HG03039 (cell line): ENCODE measurements at regions not wholly inside any gene's neighbourhood (a gene's known extent, or its start where the extent isn't known, plus 50 kb on each side); places are given as distances from the start of the nearest gene placed in this dataset.
"Not testable (repeated sequence)": the region's sequence is repeated elsewhere in the genome, so short reads cannot be mapped to it uniquely, and the experiment has no call there.

Experiments used
- ATAC-seq: cut with Tn5 transposase; IDR thresholded peaks from one replicate; pipeline ENCODE4 v1.9.1; 2021; ENCODE audit warnings: mild to moderate bottlenecking, moderate library complexity; ENCODE audit not compliant: unreplicated experiment

GRCh38 chr17:70426752-70427151 lies 257.4 kb downstream of the KCNJ2 start:
- no peak for ATAC-seq

DNA sequence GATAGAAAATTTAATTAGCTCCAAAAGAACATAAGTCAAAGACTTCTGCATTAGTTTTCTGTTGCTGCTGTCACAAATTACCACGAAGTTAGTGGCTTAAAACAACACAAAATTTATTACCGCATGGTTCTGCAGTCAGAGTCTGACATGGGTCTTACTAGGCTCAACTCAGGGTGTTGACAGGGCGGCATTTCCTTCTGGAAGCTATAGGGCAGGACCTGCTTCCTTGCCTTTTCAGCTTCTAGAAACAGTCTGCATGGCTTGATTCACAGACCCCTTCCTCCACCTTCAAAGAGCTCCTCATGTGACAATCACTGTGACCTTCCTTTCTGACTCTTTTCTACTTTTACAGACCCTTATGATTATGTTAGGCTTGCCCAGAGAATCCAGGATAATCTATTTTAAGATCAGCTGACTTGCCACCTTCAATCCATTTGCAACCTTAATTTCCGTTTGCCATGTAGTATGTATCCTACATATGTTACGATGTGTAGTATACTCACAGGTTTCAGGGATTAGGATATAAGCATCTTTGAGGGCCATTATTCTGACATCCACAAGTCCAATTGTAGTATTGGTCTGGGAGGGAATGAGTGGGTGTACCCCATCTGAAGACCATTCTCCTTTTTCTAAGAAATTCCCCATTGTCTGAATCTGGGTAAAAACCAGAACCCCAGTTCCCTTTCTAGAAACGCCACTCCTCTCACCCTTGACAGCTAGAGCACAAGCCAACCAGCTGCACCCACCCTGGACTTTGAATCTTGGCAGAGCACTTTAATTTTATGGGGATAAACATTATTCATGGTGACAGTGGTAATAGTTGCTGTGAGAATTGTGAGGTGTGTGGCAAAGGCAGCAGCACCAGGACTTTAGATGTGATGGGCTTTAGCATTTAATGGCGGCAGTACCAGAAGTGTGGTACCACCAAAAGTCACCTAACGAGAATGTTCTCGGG lies 265.5 kb downstream of the KCNJ2 start:
- no peak for ATAC-seq

GRCh38 chr17:70437656-70438055 lies 268.3 kb downstream of the KCNJ2 start:
- ATAC-seq: no peak

DNA sequence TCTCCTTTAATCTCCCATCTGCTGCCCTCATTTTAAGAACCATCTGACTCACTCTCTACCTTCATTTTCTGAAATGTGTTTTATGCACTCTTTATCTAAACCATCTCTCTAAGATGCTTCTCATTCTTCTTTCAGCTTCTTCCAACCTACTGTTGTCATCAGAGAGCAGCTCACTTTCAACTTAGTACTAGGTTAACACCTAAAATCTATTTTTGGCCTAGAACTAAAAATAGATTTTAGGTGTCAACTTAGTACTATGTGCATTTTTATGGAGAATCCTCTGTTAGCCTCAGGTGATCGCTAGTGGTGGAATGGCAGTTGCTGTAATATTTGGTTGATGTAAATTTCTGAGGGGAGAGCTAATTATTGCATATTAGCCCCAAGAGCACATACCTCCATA lies 277.1 kb downstream of the KCNJ2 start:
- no peak for ATAC-seq

DNA sequence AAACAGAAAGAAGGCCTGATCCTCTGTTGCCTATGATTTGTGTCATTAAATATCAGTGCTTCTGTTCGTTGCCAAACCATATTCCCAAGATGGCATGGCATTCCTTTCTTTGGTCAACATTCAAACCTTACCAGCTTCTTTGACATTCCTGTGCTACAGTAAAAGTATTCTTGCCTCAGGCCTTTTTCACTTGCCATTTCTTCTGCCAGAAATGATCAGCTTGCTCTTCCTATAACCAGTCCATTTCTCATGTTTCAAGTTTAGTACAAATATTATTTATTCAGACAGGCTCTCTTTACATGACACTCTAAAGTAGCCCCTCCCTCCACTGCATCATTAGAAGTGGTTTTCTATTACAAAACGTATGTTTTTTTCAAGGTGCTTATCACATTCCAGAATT lies 278.3 kb downstream of the KCNJ2 start:
- no peak for ATAC-seq

DNA sequence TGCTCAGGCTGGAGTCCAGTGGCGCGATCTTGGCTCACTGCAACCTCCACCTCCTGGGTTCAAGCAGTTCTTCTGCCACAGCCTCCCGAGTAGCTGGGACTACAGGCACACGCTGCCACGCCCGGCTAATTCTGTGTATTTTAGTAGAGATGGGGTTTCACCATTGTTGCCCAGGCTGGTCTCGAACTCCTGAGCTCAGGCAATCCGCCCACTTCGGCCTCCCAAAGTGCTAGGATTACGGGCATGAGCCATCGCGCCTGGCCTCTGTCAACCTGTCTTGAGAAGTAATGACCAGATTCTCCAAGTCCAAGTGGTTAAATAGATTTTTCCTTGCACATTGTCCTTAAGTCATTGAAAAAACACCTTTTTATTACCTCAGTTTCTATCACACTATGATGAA lies 283.7 kb downstream of the KCNJ2 start:
- ATAC-seq: not testable (repeated sequence)

GRCh38 chr17:70454377-70454776 lies 285.0 kb downstream of the KCNJ2 start:
- no peak for ATAC-seq

DNA sequence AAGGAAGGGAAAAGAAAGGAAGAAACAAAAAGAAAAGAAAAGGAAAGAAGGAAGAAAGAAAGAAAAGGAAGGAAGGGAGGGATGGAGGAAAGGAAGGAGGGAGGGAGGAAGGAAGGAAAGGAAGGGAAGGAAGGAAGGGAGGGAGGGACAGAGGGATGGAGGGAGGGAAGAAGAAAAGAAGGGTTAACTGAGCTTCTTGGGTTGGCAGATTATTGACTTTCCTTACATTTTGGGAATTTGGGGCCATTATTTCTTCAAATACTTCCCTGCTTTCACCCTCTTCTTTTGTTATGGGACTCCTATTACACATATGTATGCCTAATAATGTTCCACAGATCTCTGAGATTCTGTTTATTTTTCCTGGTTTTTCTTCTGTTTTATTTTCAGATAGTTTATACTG lies 285.6 kb downstream of the KCNJ2 start:
- no peak for ATAC-seq

GRCh38 chr17:70464995-70465394 lies 295.7 kb downstream of the KCNJ2 start:
- no peak for ATAC-seq

DNA sequence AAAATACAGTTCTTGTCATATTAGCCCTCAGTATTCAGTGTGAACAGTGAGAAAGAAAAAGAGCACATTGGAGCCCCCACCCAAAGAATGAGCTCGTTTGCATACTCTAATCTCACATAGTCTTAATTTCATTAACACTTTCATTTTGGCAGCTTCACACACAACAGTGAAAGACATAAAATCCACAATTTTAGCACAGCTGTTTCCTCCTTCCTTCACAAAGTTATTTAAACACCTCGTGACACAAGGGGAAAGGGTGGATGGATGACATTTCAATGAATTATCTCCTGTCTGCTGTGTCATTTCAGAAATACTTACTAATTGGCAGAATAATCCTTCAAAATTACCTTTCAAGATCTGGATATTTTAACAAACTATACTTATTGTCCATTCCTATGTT lies 299.3 kb downstream of the KCNJ2 start:
- no peak for ATAC-seq

DNA sequence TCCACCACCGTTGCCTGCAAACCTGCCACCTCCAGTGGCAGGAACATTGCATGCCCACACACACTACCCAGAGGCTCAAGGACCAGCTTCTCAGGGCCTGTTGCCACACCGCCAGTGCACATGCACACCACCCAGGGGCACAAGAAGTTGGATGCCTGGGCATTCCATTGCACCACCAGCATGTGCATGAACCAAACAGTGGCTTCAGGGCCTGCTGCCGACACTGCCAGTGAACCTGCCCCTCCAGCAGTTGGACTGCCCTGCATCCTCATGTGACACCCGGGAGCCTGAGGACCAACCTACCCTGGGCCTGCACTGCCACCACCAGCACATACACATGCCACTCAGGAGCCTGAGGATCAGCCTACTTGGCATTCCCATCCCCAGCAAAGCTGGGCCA lies 303.7 kb downstream of the KCNJ2 start:
- ATAC-seq: no peak

- no peak for ATAC-seq
Observed at GRCh38 chr17:70476368-70476767, 307.0 kb downstream of the KCNJ2 start.

- no peak for ATAC-seq
Observed at GRCh38 chr17:70478902-70479301, 309.6 kb downstream of the KCNJ2 start.

- ATAC-seq: no peak
Observed at GRCh38 chr17:70479779-70480178, 310.4 kb downstream of the KCNJ2 start.

DNA sequence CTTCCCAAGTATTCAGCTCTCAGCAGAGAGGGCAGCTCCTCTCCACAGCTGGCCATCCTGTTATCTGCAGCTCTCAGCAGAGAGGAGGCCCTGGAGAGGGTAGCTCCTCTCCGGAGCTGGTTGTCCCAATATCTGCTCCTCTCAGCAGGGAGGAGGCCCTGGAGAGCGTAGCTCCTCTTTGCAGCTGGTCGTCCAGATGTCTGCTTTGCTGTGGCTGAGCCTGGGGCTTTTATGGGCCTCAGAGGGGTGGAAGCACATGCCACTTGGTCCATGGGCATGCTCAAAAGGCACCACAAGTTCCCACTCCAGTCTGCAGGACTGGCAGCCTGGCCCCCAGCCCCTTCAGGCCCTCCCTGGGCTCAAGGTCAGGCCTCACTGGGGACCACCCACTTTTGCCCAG lies 314.3 kb downstream of the KCNJ2 start:
- ATAC-seq: no peak

GRCh38 chr17:70484050-70484449 lies 314.7 kb downstream of the KCNJ2 start:
- no peak for ATAC-seq

DNA sequence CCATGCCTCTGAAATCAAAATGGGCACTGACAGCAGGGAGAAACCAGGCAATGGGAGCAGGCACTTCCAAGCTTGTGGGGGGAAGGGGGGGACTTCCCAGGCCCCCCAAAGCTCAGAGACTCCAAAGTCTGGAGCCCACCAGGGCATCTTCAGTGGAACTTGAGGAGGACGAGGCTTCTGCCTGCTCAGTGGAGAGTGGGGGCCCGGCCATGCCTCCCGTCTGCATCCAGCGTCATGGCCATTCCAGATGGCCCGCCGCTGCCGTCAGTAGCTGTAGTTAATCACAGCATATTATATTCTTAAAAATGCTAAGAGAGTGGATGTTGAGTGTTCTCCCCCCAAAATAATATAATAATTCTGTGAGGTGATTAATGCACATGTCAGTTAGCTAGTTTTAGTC lies 315.2 kb downstream of the KCNJ2 start:
- no peak for ATAC-seq

GRCh38 chr17:70492368-70492767 lies 323.0 kb downstream of the KCNJ2 start:
- no peak for ATAC-seq

- no peak for ATAC-seq
Observed at GRCh38 chr17:70493277-70493874, 324.0 kb downstream of the KCNJ2 start.

- ATAC-seq: no peak
Observed at GRCh38 chr17:70498631-70499030, 329.3 kb downstream of the KCNJ2 start.

DNA sequence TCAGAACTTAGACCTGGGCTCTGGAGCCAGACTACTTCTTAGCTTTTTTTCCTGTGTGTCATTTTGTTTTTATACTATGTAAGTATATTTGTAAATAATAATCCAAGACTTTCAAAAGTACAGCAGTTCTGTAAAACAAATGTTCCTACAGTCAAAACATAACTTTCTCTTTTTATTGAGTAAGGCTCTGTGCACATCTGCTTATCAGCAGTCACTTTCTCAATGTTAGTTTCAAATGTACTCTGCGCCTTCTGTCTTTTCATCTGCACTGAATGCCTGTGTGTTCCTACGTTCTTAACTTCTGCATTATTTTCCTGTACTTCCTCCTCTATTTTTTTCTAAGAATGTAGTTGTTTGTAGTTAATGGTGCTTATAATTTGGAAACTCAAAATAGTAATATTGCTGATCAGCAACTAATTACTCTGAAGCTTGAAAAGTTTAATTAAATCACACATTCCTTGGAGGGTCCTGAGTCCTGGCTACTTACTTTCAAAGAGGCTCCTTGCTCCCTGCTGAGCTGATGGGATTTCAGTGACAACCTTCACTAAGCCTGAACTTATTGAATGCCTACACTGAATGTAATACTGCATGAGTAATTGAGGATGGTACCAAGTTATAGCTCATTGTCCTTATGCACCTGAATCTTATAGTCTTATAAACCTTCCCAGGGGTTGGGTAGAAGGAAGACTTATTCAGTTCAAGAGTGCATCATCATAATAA lies 329.9 kb downstream of the KCNJ2 start:
- ATAC-seq: no peak

- no peak for ATAC-seq
Observed at GRCh38 chr17:70503449-70503848, 334.1 kb downstream of the KCNJ2 start.
